Neural progenitor cell (in vitro differentiated cells): ENCODE measurements at regions not wholly inside any gene's neighbourhood (a gene's known extent, or its start where the extent isn't known, plus 50 kb on each side); places are given as distances from the start of the nearest gene placed in this dataset.

ENCODE experiments used
- DNase-seq: peaks from one replicate; pipeline ENCODE4 v3.0.0-alpha.2; 2016; ENCODE audit warnings: low spot score
- H2AFZ ChIP-seq: fragments of 200-600 bp; sonication (generic); replicated peaks from 2 replicates; pipeline ENCODE4 v1.6.1; 2016; ENCODE audit warnings: antibody characterized with exemption
- H3F3A ChIP-seq: fragments of 200-600 bp; sonication (generic); 2 replicates; pipeline ENCODE4 v1.6.1; 2016; ENCODE audit warnings: antibody characterized with exemption, low read depth
- H3K27ac ChIP-seq: fragments of 200-600 bp; sonication (generic); 2 replicates; pipeline ENCODE4 v1.5.1; 2016; ENCODE audit warnings: mild to moderate bottlenecking
- H3K27me3 ChIP-seq: fragments of 200-600 bp; sonication (generic); 2 replicates; pipeline ENCODE4 v1.6.1; 2016; ENCODE audit warnings: mild to moderate bottlenecking, moderate library complexity
- H3K36me3 ChIP-seq: fragments of 200-600 bp; sonication (generic); 2 replicates; pipeline ENCODE4 v1.5.1; 2016
- H3K4me1 ChIP-seq: fragments of 200-600 bp; sonication (generic); 2 replicates; pipeline ENCODE4 v1.6.1; 2016; ENCODE audit warnings: mixed run types
- H3K4me2 ChIP-seq: fragments of 200-600 bp; sonication (generic); 2 replicates; pipeline ENCODE4 v1.6.1; 2016
- H3K4me3 ChIP-seq: fragments of 200-600 bp; sonication (generic); 2 replicates; pipeline ENCODE4 v1.5.1; 2016
- H3K79me2 ChIP-seq: fragments of 200-600 bp; sonication (generic); 2 replicates; pipeline ENCODE4 v1.6.1; 2016; ENCODE audit warnings: low read depth
- H3K9ac ChIP-seq: fragments of 200-600 bp; sonication (generic); 2 replicates; pipeline ENCODE4 v1.6.1; 2016
- H3K9me3 ChIP-seq: fragments of 200-600 bp; sonication (generic); 2 replicates; pipeline ENCODE4 v1.5.1; 2016; ENCODE audit warnings: low read depth
- H4K20me1 ChIP-seq: fragments of 200-600 bp; sonication (generic); 2 replicates; pipeline ENCODE4 v1.6.1; 2016; ENCODE audit warnings: low read depth
- H3K27ac Mint-ChIP-seq: 3 replicates; pipeline ENCODE4 v1.8.0; 2021; ENCODE audit warnings: mixed read lengths
- H3K27me3 Mint-ChIP-seq: 2 replicates; pipeline ENCODE4 v1.8.0; 2022; ENCODE audit warnings: low read depth, mild to moderate bottlenecking, inconsistent platforms, moderate library complexity, mixed read lengths; ENCODE audit not compliant: insufficient read depth
- H3K36me3 Mint-ChIP-seq: 3 replicates; pipeline ENCODE4 v1.8.0; 2021; ENCODE audit warnings: mixed read lengths
- H3K4me1 Mint-ChIP-seq: 3 replicates; pipeline ENCODE4 v1.8.0; 2021; ENCODE audit warnings: mixed read lengths
- H3K4me3 Mint-ChIP-seq: 3 replicates; pipeline ENCODE4 v1.8.0; 2021; ENCODE audit warnings: mild to moderate bottlenecking, moderate library complexity, mixed read lengths
- H3K9me3 Mint-ChIP-seq: 3 replicates; pipeline ENCODE4 v1.8.0; 2020; ENCODE audit warnings: mixed read lengths
- CTCF ChIP-seq: fragments of 200-600 bp; sonication (generic); IDR thresholded peaks from 2 replicates; pipeline ENCODE4 v1.5.1; 2017; ENCODE audit warnings: antibody characterized with exemption, mild to moderate bottlenecking
- EZH2 ChIP-seq: fragments of 200-600 bp; sonication (generic); IDR thresholded peaks from 2 replicates; pipeline ENCODE4 v1.6.1; 2017; ENCODE audit warnings: antibody characterized with exemption, mild to moderate bottlenecking, moderate library complexity
- EZH2phosphoT487 ChIP-seq: fragments of 200-600 bp; sonication (generic); IDR thresholded peaks from 2 replicates; pipeline ENCODE4 v1.6.1; 2017; ENCODE audit warnings: antibody characterized with exemption

GRCh38 chr9:89955626-89956025 lies 350.8 kb downstream of the GADD45G start:
- H3K4me2 ChIP-seq = no peak overlapping the region
- Mint-ChIP-seq H3K36me3 (no peaks in the 10 kb centered on the region), H3K27ac (no peak overlapping the region)

GRCh38 chr9:89956331-89956730 lies 351.5 kb downstream of the GADD45G start:
- Histone ChIP-seq H3K9ac (no peak overlapping the region), H3K4me3 (no peak overlapping the region), H4K20me1 (no peaks in the 10 kb centered on the region), H3K4me1 (no peaks in the 10 kb centered on the region), H3K27me3 (no peaks in the 10 kb centered on the region), H3K36me3 (no peaks in the 10 kb centered on the region), H3K9me3 (no peaks in the 10 kb centered on the region), H2AFZ (no peak overlapping the region), H3K27ac (no peak overlapping the region), H3F3A (no peaks in the 10 kb centered on the region), H3K79me2 (no peaks in the 10 kb centered on the region), H3K4me2 (no peak overlapping the region)
- TF ChIP-seq EZH2phosphoT487 (no peak), EZH2 (no peak), CTCF (no peak)
- DNase-seq = no peak
- no peaks in the 10 kb centered on the region for H3K36me3 Mint-ChIP-seq
- no peak overlapping the region for H3K4me3 Mint-ChIP-seq
- H3K27me3 Mint-ChIP-seq = peaks cover 5% of the 10 kb centered on the region
- H3K9me3 Mint-ChIP-seq = no peaks in the 10 kb centered on the region
- no peak overlapping the region for H3K27ac Mint-ChIP-seq
- H3K4me1 Mint-ChIP-seq = peaks cover 8% of the 10 kb centered on the region

More at GRCh38 chr9:89955626-89956025, 350.8 kb downstream of the GADD45G start:
- H4K20me1 ChIP-seq = no peaks in the 10 kb centered on the region
- no peak overlapping the region for H3K4me3 ChIP-seq
- TF ChIP-seq EZH2phosphoT487 = no peak
- TF ChIP-seq EZH2 = no peak
- TF ChIP-seq CTCF = no peak
- no peaks in the 10 kb centered on the region for H3K36me3 ChIP-seq
- H3K4me1 ChIP-seq = no peaks in the 10 kb centered on the region
- H3K9ac ChIP-seq = no peak overlapping the region
- no peak for DNase-seq
- no peak overlapping the region for H2AFZ ChIP-seq
- H3K79me2 ChIP-seq = no peaks in the 10 kb centered on the region
- no peak overlapping the region for H3K27ac ChIP-seq
- no peaks in the 10 kb centered on the region for H3F3A ChIP-seq
- H3K9me3 ChIP-seq = no peaks in the 10 kb centered on the region
- Mint-ChIP-seq H3K9me3 (no peaks in the 10 kb centered on the region), H3K4me3 (no peak overlapping the region), H3K27me3 (peaks cover 5% of the 10 kb centered on the region), H3K4me1 (peaks cover 8% of the 10 kb centered on the region)
- no peaks in the 10 kb centered on the region for H3K27me3 ChIP-seq

GRCh38 chr9:89956907-89957306 lies 352.1 kb downstream of the GADD45G start:
- H3K9ac ChIP-seq = no peak overlapping the region
- H3K4me3 ChIP-seq = no peak overlapping the region
- no peaks in the 10 kb centered on the region for H3K4me1 ChIP-seq
- H3K27ac ChIP-seq = no peak overlapping the region
- no peak overlapping the region for H2AFZ ChIP-seq
- Mint-ChIP-seq H3K27ac (no peak overlapping the region), H3K4me1 (peaks cover 8% of the 10 kb centered on the region), H3K36me3 (no peaks in the 10 kb centered on the region), H3K9me3 (no peaks in the 10 kb centered on the region), H3K4me3 (no peak overlapping the region), H3K27me3 (peaks cover 5% of the 10 kb centered on the region)
- H3K9me3 ChIP-seq = no peaks in the 10 kb centered on the region
- DNase-seq = no peak
- no peaks in the 10 kb centered on the region for H3K79me2 ChIP-seq
- no peaks in the 10 kb centered on the region for H4K20me1 ChIP-seq
- no peak for TF ChIP-seq CTCF
- TF ChIP-seq EZH2 = no peak
- TF ChIP-seq EZH2phosphoT487 = no peak
- no peaks in the 10 kb centered on the region for H3F3A ChIP-seq
- no peaks in the 10 kb centered on the region for H3K27me3 ChIP-seq
- no peaks in the 10 kb centered on the region for H3K36me3 ChIP-seq
- no peak overlapping the region for H3K4me2 ChIP-seq

- Histone ChIP-seq H3K4me1 (no peaks in the 10 kb centered on the region), H3K4me2 (no peak overlapping the region), H4K20me1 (no peaks in the 10 kb centered on the region), H3K27ac (no peak overlapping the region), H3K79me2 (no peaks in the 10 kb centered on the region), H3K27me3 (no peaks in the 10 kb centered on the region), H2AFZ (no peak overlapping the region), H3K9ac (no peak overlapping the region), H3K36me3 (no peaks in the 10 kb centered on the region), H3K9me3 (no peaks in the 10 kb centered on the region), H3K4me3 (no peak overlapping the region), H3F3A (no peaks in the 10 kb centered on the region)
- Mint-ChIP-seq H3K36me3 (no peaks in the 10 kb centered on the region), H3K27me3 (peaks cover 3% of the 10 kb centered on the region), H3K4me3 (no peak overlapping the region), H3K4me1 (peaks cover 8% of the 10 kb centered on the region), H3K27ac (no peak overlapping the region), H3K9me3 (no peaks in the 10 kb centered on the region)
- no peak for DNase-seq
- no peak for TF ChIP-seq CTCF
- TF ChIP-seq EZH2 = no peak
- TF ChIP-seq EZH2phosphoT487 = no peak
These were observed 353.3 kb downstream of the GADD45G start for GRCh38 chr9:89958086-89958485.
